ENCODE measurements at regions not wholly inside any gene's neighbourhood (a gene's known extent, or its start where the extent isn't known, plus 50 kb on each side); places are given as distances from the start of the nearest gene placed in this dataset.

GRCh38 chr6:44653761-44654218 lies 266.3 kb downstream of the CDC5L start:
- peaks cover 6% of the 10 kb centered on the region for H3K9me3 Mint-ChIP-seq
- ChIA-PET CTCF (interaction anchor here (1.1 to 7.3 kb wide), 4 partner anchors 23 to 1068 kb away, joined by 3 to 97 read pairs (median 31); no protein-coding TSS in a partner anchor), POLR2A (no interaction called here)
- H3K4me1 Mint-ChIP-seq: peaks cover 27% of the 10 kb centered on the region
- H3K4me3 Mint-ChIP-seq: no peak overlapping the region
- ATAC-seq: no peak
- TF ChIP-seq USF2 (CRISPR knock-in tag; IDR thresholded peaks at IDR 0.05) (no peak), NFE2L1 (CRISPR knock-in tag; IDR thresholded peaks at IDR 0.05) (no peak), ETV6 (CRISPR knock-in tag; IDR thresholded peaks at IDR 0.05) (no peak), ATF3 (CRISPR knock-in tag; conservative IDR thresholded peaks at IDR 0.05) (no peak), ZMAT4 (CRISPR knock-in tag; IDR thresholded peaks at IDR 0.05) (no peak), MXD4 (CRISPR knock-in tag; IDR thresholded peaks at IDR 0.05; ENCODE audit: borderline replicate concordance) (no peak), CREM (CRISPR knock-in tag; IDR thresholded peaks at IDR 0.05) (no peak), ZNF512 (CRISPR knock-in tag; IDR thresholded peaks at IDR 0.05; ENCODE audit: borderline replicate concordance) (no peak), ZNF423 (CRISPR knock-in tag; IDR thresholded peaks at IDR 0.05) (no peak), FOXP1 (CRISPR knock-in tag; IDR thresholded peaks at IDR 0.05; ENCODE audit: borderline replicate concordance) (no peak), ZNF396 (CRISPR knock-in tag; IDR thresholded peaks at IDR 0.05; ENCODE audit: borderline replicate concordance) (no peak), ESRRA (CRISPR knock-in tag; IDR thresholded peaks at IDR 0.05; ENCODE audit: borderline replicate concordance) (no peak), ZNF532 (CRISPR knock-in tag; IDR thresholded peaks at IDR 0.05; ENCODE audit: borderline replicate concordance) (no peak), FOXK1 (CRISPR knock-in tag; IDR thresholded peaks at IDR 0.05) (no peak), JUN (CRISPR knock-in tag; IDR thresholded peaks at IDR 0.05) (no peak), IRF2 (CRISPR knock-in tag; IDR thresholded peaks at IDR 0.05; ENCODE audit: borderline replicate concordance, low read depth) (no peak), ELF4 (CRISPR knock-in tag; IDR thresholded peaks at IDR 0.05; ENCODE audit: low read depth) (no peak), JAZF1 (CRISPR knock-in tag; IDR thresholded peaks at IDR 0.05) (no peak), NFATC4 (CRISPR knock-in tag; IDR thresholded peaks at IDR 0.05) (no peak)
- no peak for DNase-seq (ENCODE audit: low spot score)
- H3K27ac Mint-ChIP-seq: no peak overlapping the region
- no peaks in the 10 kb centered on the region for H3K27me3 Mint-ChIP-seq (ENCODE audit: low read depth)
- H3K36me3 Mint-ChIP-seq: peaks cover 3% of the 10 kb centered on the region
